ENCODE measurements at regions not wholly inside any gene's neighbourhood (a gene's known extent, or its start where the extent isn't known, plus 50 kb on each side); places are given as distances from the start of the nearest gene placed in this dataset.

DNA sequence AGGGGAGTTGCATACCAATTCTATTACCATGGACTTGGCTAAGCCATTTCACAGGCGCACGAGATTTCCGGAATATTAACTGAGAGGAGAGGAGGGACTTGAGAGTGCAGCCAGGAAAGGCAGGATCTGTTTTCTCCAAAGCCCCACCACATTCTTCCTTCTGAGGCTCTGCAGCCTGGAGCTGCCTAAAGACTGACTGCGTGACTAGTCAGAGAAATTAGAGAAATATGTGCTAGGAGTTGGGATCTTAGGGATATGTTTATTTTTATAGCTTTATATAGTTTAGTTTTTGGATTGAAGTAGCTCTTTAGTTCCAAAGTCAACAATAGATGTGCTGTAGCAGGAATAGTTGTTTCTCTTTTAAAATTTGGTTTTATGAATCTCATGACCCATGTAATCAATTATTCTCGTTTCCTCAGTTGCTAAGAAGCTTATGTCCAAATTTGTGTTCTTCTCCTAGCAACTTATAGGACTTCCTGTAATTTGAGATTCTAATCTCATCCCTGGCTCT is 300.1 kb upstream of the DDX53 start:
- DNase-seq = no peak
- H3K36me3 Mint-ChIP-seq = no peaks in the 10 kb centered on the region
- intact Hi-C loops (cut with micrococcal nuclease) = no loop called here
- no peaks in the 10 kb centered on the region for H3K9me3 Mint-ChIP-seq
- H3K27ac Mint-ChIP-seq = no peak overlapping the region
- H3K27me3 Mint-ChIP-seq = no peaks in the 10 kb centered on the region
- H3K4me1 Mint-ChIP-seq (ENCODE audit: low read depth) = no peaks in the 10 kb centered on the region
- ChIA-PET POLR2A (no interaction called here), CTCF (no interaction called here)
- H3K4me3 Mint-ChIP-seq = no peak overlapping the region

DNA sequence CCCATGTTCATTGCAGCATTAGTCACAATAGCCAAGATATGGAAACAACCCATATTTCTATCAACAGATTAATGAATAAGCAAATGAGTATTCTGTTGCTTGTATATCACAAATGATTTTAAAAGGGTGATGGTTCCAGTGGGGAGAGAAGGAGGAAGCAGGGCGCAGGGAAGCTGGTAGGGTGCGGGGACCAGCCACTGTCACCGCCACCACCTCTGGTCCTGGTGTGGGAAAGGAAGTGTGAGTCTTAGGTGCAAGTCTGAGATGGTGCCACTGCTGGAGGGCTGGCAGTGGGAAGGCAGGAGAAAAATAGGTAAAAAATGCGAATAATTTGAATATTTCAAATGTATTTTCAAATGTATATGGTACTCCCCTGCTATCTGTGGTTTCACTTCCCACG is 286.8 kb upstream of the DDX53 start:
- no peak for DNase-seq
- POLR2A ChIA-PET = no interaction called here

DNA sequence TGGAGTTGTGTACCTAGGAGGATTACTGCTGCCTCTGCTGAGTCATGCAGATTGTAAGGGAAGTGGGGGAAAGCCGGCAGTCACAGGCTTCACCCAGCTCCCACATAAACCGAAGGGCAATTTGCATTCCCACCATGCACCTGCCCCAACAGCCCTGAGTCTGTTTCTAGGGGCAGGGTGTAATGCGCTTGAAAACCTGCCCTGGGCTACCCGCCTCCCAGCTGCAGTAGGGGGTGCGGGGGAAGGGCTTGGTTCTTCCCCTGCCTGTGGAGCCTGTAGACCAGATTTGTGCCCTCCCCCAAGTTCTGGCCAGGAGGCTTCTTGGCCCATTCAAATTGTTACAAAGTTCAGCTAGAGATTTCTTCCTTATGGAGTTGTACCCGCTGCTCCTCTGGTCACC is 269.2 kb upstream of the DDX53 start:
- no peak overlapping the region for H3K27ac Mint-ChIP-seq
- no peaks in the 10 kb centered on the region for H3K36me3 Mint-ChIP-seq
- POLR2A ChIA-PET = no interaction called here
- H3K9me3 Mint-ChIP-seq = no peaks in the 10 kb centered on the region
- no peaks in the 10 kb centered on the region for H3K27me3 Mint-ChIP-seq
- no peak overlapping the region for H3K4me3 Mint-ChIP-seq
- CTCF ChIA-PET = interaction anchor here (0.8 kb wide), 1 partner anchor 18 kb away, joined by 4 read pairs; no protein-coding TSS in a partner anchor
- intact Hi-C loops (cut with micrococcal nuclease) = no loop called here
- H3K4me1 Mint-ChIP-seq (ENCODE audit: low read depth) = no peaks in the 10 kb centered on the region
- no peak for DNase-seq

More for the DNA sequence above, 286.8 kb upstream of the DDX53 start:
- Mint-ChIP-seq H3K27ac (no peak overlapping the region), H3K9me3 (no peaks in the 10 kb centered on the region), H3K27me3 (no peaks in the 10 kb centered on the region), H3K36me3 (no peaks in the 10 kb centered on the region), H3K4me3 (no peak overlapping the region), H3K4me1 (ENCODE audit: low read depth) (no peaks in the 10 kb centered on the region)
- CTCF ChIA-PET = no interaction called here
- intact Hi-C loops (cut with micrococcal nuclease) = no loop called here

DNA sequence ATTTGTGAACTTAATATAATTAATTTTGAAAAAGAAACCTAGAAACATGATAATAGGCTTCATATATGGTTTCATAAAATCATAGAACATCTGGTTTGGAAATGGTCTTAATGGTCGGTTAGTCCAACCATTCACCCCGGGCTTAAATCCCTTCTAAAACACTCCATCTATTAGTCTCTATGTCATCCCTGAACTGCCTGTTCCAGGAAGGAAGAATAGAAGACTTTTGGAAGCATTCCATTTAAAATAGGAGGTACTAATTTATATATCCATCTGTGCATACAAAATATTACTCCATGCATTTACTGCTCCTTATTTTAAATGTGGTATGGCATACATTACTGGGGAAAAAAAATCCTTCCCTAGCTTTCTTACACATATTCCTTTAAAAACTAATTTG is 262.2 kb upstream of the DDX53 start:
- H3K27me3 Mint-ChIP-seq = no peaks in the 10 kb centered on the region
- no peaks in the 10 kb centered on the region for H3K36me3 Mint-ChIP-seq
- intact Hi-C loops (cut with micrococcal nuclease) = no loop called here
- no peaks in the 10 kb centered on the region for H3K4me1 Mint-ChIP-seq (ENCODE audit: low read depth)
- DNase-seq = no peak
- H3K4me3 Mint-ChIP-seq = no peak overlapping the region
- H3K27ac Mint-ChIP-seq = no peak overlapping the region
- CTCF ChIA-PET = no interaction called here
- POLR2A ChIA-PET = no interaction called here
- no peaks in the 10 kb centered on the region for H3K9me3 Mint-ChIP-seq

DNA sequence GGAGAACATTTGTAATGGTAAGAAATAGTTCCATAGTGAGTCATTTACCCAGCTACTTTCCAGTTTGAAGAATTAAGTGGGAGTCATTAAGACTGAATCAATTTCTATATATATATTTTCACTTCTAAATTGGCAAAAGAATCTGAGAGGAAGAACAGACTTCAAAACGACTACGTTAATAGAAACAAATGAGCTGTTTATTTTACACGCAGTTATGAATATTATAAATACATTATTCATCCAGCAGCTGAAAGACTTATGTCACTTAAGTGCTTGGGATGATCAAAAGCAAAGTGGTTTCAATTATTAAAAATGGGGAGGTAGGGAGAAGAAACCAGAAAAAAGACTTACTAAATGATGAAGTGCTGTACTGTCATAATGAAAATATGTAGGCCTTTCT is 260.5 kb upstream of the DDX53 start:
- Mint-ChIP-seq H3K4me1 (ENCODE audit: low read depth) (no peaks in the 10 kb centered on the region), H3K27me3 (no peaks in the 10 kb centered on the region), H3K9me3 (no peaks in the 10 kb centered on the region), H3K27ac (no peak overlapping the region), H3K36me3 (no peaks in the 10 kb centered on the region), H3K4me3 (no peak overlapping the region)
- CTCF ChIA-PET = interaction anchor here (0.7 kb wide), 1 partner anchor 9 kb away, joined by 4 read pairs; no protein-coding TSS in a partner anchor
- POLR2A ChIA-PET = no interaction called here
- DNase-seq = no peak
- intact Hi-C loops (cut with micrococcal nuclease) = no loop called here

DNA sequence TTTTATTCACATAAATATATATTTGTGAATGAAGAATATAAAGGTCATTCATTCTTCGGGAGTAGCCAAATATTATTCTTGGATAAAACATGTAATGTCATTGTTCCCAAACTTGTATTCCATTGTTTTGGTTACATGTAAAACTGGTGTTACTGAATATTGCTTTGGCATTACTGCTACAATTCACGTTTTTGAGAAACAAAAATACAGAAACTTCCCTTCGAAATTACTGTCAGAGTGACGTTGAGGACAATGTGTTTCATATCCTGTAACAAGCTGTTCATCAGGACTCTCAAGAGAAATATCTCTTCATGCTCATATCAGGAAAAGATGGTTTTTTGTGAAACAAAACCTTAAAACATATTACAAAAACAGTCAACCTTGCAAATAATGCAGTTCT is 258.9 kb upstream of the DDX53 start:
- Mint-ChIP-seq H3K27me3 (no peaks in the 10 kb centered on the region), H3K4me3 (no peak overlapping the region), H3K27ac (no peak overlapping the region), H3K9me3 (no peaks in the 10 kb centered on the region), H3K36me3 (no peaks in the 10 kb centered on the region), H3K4me1 (ENCODE audit: low read depth) (no peaks in the 10 kb centered on the region)
- ChIA-PET POLR2A (no interaction called here), CTCF (interaction anchor here (0.8 to 1.5 kb wide), 2 partner anchors 605 to 756 kb away, joined by 3 read pairs; no protein-coding TSS in a partner anchor)
- no peak for DNase-seq
- intact Hi-C loops (cut with micrococcal nuclease) = no loop called here

DNA sequence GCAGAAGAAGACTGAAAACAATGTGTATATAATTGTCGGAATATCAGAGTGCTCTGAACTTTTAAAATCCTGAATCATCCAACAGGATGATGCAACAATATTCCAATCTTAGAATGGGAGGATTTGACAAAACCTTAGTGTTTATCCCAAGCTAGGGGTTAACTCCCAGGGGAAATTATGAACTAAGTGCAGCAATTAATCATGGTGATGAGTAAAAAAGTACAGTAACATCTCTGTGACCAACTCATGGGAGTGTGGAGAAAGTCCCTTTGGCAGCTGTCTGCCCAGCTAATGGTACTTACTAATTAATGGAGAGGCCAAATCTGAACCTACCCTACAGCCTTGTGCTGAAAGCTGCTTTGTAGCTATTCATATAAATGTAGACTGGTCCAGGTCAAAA is 257.6 kb upstream of the DDX53 start:
- intact Hi-C loops (cut with micrococcal nuclease) = no loop called here

DNA sequence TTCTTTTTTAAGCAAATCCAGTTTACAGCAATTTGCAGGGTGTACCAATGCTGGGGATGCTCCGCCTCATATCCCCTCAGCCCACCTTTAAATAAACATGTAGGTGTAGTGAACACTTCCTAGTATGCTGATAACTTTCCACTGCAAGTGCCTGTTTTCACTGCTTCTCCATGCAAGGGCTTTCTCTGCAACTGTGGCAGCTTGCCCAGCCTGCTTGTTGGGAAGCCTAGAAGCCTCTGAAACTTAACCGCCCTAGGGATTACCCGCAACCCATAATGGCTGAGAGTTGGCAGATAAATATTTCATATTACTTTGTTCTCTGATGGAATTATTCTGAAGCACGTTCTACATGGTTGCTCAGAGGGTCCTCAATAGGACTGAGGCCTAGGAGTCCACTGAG is 253.7 kb upstream of the DDX53 start:
- H3K4me1 Mint-ChIP-seq (ENCODE audit: low read depth) = no peaks in the 10 kb centered on the region
- POLR2A ChIA-PET = no interaction called here
- no peaks in the 10 kb centered on the region for H3K9me3 Mint-ChIP-seq
- no peak overlapping the region for H3K4me3 Mint-ChIP-seq
- H3K36me3 Mint-ChIP-seq = no peaks in the 10 kb centered on the region
- no peak overlapping the region for H3K27ac Mint-ChIP-seq
- no peak for DNase-seq
- H3K27me3 Mint-ChIP-seq = no peaks in the 10 kb centered on the region
- intact Hi-C loops (cut with micrococcal nuclease) = no loop called here
- CTCF ChIA-PET = no interaction called here

More for the DNA sequence above, 257.6 kb upstream of the DDX53 start:
- Mint-ChIP-seq H3K27me3 (no peaks in the 10 kb centered on the region), H3K9me3 (no peaks in the 10 kb centered on the region), H3K27ac (no peak overlapping the region), H3K4me3 (no peak overlapping the region), H3K4me1 (ENCODE audit: low read depth) (no peaks in the 10 kb centered on the region), H3K36me3 (no peaks in the 10 kb centered on the region)
- no peak for DNase-seq
- ChIA-PET CTCF (no interaction called here), POLR2A (no interaction called here)

DNA sequence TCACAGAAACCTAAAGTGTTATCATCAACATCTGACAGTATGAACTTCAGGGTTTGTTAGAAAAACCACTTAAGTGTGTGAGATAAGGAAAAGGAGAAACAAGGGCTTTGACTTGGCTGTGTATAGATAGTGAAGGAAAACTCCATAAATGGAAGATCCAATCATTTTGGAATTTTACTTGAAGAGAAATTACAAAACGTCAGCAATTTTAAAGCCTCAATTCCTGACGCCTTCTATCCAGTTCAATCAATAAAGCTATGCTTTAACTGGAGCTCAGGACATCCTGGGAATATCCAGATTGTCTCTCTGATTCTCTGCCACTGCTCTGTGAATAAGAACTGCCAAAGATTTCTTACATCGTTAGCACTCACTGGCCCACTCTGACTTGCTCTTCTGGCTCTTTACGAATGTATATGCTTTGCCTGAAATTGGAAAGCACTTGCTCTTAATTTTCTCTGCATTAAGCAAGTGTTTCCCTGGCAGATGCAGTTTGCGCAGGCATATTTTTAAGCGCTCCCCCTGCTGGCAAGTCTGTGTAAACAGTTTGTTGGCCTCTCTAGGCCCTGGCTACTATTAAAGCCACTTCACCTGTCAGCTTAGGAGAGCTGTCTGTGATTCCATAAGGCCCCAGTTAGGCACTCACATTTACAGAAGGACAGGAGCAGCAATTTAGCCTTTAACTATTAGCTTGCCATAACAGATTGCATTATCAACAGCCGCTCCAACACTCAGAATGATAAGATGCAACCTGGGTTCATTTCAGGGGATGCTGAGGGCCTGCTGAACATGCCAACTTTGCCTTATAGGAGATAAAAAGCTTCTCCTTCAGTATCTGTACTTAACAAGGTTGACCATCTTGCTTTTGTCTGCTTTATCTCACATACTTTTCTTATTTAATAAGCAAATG is 251.4 kb upstream of the DDX53 start:
- Mint-ChIP-seq H3K4me3 (no peak overlapping the region), H3K27ac (no peak overlapping the region), H3K4me1 (ENCODE audit: low read depth) (no peaks in the 10 kb centered on the region), H3K9me3 (no peaks in the 10 kb centered on the region), H3K36me3 (no peaks in the 10 kb centered on the region), H3K27me3 (no peaks in the 10 kb centered on the region)
- peak; percentile 32 for DNase-seq
- CTCF ChIA-PET = interaction anchor here (0.8 to 2.7 kb wide), 9 partner anchors 9 to 763 kb away, joined by 3 to 30 read pairs (median 4); no protein-coding TSS in a partner anchor
- intact Hi-C loops (cut with micrococcal nuclease) = loop anchor here (1.0 kb wide), 2 partner anchors 612 to 763 kb away; no protein-coding TSS in a partner anchor
- POLR2A ChIA-PET = no interaction called here

DNA sequence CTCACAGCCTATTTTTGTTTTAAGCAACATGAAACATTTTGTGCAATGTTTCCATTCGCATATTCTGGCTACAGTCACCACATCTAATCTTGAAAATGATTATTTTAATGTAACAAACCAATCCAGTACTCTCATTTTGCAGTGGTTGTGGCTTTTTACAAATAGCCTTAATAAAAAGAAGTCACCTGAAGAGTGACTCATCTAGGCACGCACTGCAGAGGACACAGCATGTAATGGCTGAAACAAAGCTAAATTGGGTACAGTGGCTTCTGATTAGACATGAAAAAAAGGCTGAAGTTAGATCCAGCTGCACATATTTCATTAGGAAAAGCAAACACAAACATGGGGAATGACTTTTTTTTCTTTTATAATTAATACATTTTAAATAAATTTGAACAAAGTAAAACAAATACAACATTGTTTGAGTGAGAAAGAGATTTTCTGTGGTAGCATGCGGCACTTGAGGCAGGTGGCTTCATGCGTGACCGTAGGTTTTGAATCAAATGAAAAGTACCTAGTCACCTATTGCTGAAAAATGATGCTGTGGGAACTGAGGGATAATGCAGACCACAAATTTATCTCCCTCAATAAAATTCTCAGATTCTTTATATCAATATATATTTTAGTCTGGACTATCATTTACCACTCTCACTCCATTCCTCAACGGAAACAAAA is 240.8 kb upstream of the DDX53 start:
- ChIA-PET POLR2A (no interaction called here), CTCF (no interaction called here)
- Mint-ChIP-seq H3K9me3 (no peaks in the 10 kb centered on the region), H3K27me3 (no peaks in the 10 kb centered on the region), H3K36me3 (no peaks in the 10 kb centered on the region), H3K4me3 (no peak overlapping the region), H3K4me1 (ENCODE audit: low read depth) (no peaks in the 10 kb centered on the region), H3K27ac (no peak overlapping the region)
- intact Hi-C loops (cut with micrococcal nuclease) = no loop called here
- DNase-seq = no peak

DNA sequence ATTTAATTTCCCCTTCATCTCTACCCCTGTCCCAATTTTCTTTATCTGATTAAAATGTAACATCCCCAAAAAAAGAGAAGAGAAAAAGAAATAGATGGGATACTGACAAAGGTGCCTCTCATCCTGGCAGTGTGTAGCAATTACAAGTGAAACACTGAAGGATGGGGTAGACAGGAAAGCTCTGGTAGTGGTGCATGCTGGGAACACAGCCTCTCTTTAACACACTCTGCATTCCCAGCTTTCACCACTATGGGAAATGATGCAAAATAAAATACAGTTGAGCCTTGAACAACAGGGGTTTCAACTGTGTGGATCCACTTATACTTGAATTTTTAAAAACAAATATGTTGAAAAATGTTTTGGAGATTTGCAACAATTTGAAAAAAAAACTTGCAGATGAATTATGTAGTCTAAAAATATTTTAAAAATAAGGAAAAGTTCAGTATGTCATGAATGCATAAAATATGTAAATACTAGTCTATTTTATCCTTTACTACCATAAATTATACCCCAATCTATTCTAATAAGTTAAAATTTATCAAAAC is 239.2 kb upstream of the DDX53 start:
- Mint-ChIP-seq H3K36me3 (no peaks in the 10 kb centered on the region), H3K9me3 (no peaks in the 10 kb centered on the region), H3K4me3 (no peak overlapping the region), H3K27ac (no peak overlapping the region), H3K27me3 (no peaks in the 10 kb centered on the region), H3K4me1 (ENCODE audit: low read depth) (no peaks in the 10 kb centered on the region)
- intact Hi-C loops (cut with micrococcal nuclease) = no loop called here
- no peak for DNase-seq
- ChIA-PET POLR2A (no interaction called here), CTCF (no interaction called here)

DNA sequence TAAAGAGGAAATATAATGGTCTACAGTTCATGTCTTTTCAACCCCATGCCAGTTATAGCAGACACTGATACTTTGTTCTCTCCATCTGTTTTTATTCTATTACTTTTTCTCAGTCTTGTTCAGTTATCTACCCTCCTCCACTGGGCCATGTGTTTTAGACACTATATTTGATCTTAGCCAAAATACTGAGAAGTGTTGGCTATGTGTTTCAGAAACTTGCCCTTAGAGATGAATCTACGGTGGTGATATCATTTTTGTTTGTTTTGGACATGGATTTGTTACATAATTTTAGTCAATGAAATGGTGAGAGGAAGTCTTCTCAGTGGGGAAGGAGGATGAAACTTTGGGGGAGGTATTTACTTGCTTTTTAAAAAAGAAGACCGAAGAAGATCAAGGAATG is 211.5 kb upstream of the DDX53 start:
- Mint-ChIP-seq H3K27ac (no peak overlapping the region), H3K9me3 (peaks cover 3% of the 10 kb centered on the region), H3K4me3 (no peak overlapping the region), H3K27me3 (no peaks in the 10 kb centered on the region), H3K4me1 (ENCODE audit: low read depth) (no peaks in the 10 kb centered on the region), H3K36me3 (no peaks in the 10 kb centered on the region)
- intact Hi-C loops (cut with micrococcal nuclease) = no loop called here
- ChIA-PET CTCF (no interaction called here), POLR2A (no interaction called here)
- DNase-seq = no peak

Measured in activated CD4-positive, alpha-beta memory T cell treated with anti-CD3 and anti-CD28 coated beads for 36 hours (primary cell).